Lung microvascular endothelial cell (primary cell): ENCODE measurements at regions not wholly inside any gene's neighbourhood (a gene's known extent, or its start where the extent isn't known, plus 50 kb on each side); places are given as distances from the start of the nearest gene placed in this dataset.
A peak's percentile ranks its signal among the peaks of the same experiment; 100 is the strongest.

Experiments
- DNase-seq, 2 donors: peaks; one replicate each; pipeline versions ENCODE4 v3.0.0 to v3.0.0-alpha.2; 2010; ENCODE audit warnings: low read depth in 2 of 2

DNA sequence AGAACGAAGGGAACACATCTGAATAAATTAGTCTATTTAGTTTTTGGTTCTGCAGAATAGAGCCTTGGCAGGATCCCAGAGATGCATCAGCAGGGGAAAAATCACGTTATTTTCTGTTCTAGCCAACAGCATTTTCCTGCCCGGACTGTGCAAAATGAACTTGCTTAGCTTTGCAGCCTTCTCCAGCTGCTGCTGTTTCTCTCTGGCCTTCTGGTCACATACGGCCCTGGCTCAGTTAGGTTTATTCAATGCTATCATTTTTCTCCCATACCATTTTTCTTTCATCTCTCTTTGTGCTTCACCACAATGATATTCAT lies 110.4 kb upstream of the KL start:
- DNase-seq = peak in 1 of 2 donors; percentile 12

DNA sequence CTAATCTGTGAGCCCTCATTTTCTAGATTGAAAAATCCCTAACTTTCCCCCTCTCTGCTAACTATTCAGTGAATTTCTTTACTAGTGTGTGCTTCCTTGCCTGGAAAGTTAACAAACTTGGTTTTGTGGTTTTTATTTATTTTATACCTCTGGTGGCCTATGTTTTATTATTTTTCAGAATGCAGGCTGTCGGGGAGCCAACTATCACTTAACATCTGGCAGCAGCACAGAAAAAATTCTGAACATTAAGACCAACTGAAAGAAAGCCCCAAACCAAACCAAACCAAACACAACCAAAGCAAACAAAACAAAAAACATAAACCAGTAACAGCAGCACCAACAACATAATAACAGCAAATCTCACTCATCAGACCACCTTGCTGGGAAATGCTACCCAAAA lies 109.0 kb upstream of the KL start:
- DNase-seq = no peak

DNA sequence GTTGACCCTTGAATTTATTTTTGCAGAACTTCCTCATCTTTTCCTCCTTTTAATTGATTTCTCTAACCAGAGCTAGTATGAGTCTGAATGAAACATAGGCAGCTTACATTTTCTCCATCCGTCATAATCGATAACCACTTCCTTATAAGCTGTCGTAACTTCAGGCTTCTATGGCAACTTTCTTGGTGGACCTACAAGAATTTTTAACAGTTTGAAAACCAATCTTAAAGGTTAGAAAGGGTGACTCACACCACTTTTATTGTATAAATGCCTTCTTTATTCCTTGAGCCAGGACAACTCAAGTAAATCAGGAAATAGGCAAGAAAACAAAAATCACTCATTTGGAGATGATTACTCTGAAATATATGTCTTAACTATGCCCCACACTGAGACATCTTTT lies 105.7 kb upstream of the KL start:
- DNase-seq = no peak

DNA sequence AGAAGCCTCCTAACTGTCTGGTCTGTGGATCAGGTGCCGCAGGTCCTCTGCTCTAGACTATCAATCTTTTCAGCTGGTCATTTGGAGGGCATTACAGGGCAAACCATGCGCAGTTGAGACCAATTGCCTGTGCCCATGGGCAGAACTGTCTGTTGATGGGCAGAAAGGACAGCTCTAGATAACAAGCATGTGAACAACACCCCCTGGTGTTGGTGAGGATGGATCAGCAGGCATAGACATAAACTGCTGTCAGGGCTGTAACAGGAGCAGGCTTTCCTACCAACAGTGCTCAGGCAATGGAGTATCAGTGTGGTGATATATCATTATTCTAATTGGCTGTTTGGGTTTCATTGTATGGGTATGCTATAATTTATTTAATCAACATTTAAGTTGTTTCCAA lies 104.7 kb upstream of the KL start:
- peak; percentile 44 to 56 for DNase-seq

DNA sequence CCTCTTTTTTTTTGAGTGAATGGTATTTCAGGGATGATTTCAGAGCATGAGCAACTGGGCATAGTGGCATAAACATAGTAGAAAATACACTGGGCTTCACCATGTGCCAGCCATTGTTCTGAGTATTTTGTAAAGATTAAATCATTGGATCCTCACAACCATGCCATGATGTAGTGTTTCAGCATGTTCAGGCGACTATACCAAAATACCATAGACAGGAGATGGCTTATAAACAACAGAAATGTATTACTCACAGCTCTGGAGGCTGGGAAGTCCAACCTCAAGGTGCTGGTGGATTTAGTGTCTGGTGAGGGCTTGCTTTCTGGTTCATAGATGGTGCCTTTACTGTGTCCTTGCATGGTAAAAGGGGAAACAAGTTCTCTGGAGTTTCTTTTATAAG lies 101.5 kb upstream of the KL start:
- DNase-seq = no peak

DNA sequence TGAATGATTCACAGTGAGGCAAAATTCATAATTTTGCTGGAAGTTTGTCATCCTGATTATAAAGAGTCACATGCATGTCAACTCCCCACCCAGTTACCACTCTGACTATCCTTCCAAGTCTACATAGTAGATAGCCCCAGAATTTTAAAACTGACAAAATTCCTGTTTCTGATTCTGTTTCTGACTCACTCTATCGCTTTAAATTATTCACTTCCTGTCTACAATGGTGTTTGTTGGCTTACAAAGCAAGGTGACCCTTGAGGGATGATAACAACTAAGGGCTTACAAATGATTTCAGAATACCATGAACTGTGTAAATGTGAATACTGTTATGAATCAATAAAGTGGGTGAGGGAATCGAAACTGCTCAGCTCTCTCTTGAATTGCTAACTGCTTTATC lies 98.7 kb upstream of the KL start:
- peak in 1 of 2 donors; percentile 36 for DNase-seq

DNA sequence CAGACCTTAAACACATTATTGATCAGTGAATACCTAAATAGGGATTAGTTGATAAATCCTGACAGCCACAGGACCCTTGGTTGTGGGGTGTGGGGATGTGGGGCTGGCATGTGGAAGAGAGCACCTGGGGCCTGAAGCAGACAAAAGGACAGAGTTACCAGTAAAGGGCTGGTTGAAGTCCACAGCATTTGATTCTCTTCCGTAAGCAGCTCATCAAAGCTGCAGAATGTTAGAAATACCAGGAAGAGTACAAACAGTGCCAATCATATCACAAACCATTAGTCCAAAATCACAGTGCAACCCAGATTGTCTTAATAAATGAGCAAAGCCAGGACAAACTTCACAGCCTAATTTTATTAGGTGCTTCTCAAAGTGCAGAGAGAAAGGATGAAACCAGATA lies 92.5 kb upstream of the KL start:
- DNase-seq = no peak

DNA sequence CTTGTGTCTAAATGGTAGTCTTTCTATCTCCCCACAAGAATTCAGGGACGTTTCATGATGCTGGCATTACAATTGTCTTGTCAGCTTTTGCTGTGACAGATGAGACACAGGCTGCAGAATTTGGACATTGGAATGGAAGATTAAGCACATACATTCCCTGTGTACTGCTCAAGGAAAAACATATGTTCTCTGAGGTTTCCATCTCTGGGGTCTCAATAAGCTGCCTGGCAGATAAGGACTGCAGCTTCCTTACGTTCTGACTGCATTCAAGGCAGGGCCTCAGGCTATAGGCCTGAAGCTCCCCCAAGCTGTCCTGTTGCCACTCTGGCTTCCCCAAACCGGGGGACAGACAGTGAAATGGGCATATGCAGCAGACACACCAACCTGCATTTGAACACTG lies 91.3 kb upstream of the KL start:
- DNase-seq = no peak

DNA sequence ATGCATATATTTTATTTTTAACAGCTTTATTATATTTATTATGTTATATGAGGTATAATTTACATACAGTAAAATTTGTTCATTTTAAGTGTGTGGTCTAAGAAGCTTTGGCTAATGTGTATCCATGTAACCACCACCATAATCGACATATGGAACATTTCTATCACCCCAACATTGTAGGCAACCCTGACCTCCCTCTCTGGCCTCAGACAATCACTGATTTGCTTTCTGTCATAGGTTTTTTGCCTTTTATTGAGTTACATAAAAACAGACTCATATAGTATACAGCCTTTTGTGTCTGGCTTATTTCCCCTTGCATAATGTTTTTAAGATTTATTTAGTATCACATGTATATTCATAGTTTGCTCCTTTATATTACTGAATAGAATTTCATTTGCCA lies 90.7 kb upstream of the KL start:
- no peak for DNase-seq

DNA sequence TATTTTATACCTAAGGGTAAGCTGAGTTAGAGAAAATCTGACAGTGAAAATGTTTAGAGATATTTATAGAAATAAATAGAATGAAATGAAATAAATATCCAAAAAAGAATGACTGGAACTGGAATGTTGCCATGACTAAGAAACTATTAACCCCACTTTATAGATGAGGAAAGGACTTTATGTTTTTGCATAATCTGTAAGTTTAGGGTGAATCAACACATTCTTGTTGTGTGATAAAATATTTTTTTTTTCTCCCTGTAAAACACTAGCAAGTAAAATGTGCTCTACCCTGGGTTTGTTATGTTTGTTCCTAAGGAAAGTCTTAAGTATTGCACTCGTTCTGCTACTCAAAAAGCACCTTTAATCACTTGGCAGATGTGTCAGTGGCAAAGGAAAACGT lies 83.8 kb upstream of the KL start:
- no peak for DNase-seq

DNA sequence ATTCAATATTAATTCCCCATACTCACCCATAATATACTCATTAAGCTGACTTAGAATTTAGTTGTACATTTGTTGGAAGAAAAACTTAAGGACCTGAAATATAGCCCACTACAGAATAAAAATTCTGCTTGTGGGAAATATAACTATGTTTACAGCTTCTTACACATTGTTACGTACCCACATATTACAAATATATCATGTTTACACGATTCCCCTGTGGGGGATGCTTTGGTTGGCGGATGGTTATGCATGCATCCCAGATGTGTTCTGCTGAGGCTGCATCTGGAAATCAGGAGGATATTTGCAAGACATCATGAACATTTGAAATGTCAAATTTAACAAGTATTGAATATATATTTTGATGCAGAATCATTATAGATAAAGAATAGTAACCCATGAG lies 79.5 kb upstream of the KL start:
- no peak for DNase-seq

DNA sequence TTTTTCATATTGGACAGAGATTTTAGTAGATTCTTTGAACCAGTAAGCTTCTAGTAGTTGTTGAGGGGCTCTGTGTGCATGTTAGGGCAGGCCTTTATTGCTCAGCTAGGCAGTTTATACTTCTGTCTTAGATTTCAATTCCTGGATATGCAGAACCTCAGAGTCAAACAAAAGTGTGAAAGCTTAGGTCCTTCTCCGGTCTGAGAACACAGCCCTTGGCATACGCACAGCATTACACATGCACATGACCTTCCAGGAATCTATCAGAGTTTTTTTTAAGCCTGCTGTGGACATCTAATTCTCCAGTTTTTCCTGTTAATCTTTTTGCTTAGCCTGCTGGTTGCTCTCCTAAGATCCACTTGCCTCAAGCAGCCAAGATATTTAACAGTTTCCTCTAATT lies 77.9 kb upstream of the KL start:
- DNase-seq = no peak

DNA sequence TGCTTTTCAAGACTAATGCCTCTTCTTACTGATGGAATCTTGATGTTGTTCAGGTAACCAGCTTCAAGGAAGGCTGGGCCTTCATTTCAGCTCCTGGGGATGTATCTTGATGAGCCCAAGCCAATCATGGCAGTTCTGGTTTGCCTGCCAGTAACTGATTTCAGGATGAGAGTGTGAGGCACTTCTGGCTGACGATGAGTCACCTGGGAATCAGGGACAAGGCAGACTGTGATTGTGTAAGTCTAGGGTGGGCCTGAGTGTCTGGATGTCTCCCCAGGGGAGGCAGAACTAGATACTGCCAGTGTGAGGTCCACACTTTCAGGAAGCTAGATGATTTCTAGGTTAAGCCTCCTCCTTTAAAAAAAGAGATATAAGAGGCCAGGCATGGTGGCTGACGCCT lies 77.3 kb upstream of the KL start:
- DNase-seq = no peak

DNA sequence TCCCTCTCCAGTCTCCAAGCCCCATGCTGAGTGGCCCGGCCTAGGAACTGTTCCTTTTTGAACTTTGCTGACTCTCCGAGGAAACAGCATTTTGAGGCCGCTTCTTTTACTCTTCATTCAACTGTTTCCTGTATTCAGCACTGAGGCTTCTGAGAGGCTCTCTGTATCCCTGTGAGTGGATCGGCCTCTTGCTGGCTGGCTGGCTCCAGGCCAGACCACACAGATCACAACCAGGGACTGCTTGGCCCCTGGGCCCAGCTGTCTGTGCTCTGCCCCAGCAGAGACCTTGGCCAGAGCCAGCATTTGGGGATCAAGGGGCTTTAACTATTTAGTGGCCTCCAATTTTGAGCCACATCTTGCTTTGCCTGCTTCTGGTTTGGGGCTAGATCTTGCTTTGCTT lies 75.6 kb upstream of the KL start:
- peak in 1 of 2 donors; percentile 20 for DNase-seq

DNA sequence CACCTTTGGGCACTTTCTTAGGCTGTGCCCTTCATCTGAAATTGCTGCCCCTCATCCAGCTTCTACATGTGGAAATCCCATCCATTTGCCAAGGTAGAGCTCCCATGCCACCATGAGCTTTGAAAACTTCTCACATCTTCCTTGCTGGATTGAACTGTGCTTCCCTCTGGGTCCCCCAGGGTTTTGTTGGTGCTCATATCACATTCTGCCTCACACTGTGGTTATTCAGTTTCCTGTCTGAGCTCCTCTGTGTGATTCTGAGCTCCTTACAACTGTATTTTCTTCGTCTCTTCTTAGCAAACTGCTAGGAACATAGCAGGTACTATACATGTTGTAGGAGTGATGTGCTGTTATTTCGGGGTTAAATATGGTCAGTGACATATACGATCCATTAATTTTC lies 74.9 kb upstream of the KL start:
- no peak for DNase-seq

DNA sequence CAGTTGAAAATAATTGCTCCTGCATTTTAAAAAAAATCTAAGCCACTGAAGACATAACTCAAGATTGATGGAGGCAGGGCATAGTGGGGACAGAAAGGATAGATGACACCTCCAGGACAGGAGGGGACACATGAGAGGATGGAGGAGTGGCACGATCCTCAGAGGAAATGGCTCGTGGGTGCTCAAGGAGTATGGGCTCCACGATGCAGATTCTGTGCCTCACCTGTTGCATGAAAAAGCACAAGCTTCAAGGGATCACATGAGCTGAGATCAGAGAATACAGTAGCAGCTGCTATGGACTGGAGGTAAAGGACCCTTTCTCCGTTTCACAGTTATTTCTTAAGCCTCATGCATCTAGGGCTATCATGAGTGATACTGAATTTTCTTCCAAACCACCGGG lies 69.7 kb upstream of the KL start:
- no peak for DNase-seq

DNA sequence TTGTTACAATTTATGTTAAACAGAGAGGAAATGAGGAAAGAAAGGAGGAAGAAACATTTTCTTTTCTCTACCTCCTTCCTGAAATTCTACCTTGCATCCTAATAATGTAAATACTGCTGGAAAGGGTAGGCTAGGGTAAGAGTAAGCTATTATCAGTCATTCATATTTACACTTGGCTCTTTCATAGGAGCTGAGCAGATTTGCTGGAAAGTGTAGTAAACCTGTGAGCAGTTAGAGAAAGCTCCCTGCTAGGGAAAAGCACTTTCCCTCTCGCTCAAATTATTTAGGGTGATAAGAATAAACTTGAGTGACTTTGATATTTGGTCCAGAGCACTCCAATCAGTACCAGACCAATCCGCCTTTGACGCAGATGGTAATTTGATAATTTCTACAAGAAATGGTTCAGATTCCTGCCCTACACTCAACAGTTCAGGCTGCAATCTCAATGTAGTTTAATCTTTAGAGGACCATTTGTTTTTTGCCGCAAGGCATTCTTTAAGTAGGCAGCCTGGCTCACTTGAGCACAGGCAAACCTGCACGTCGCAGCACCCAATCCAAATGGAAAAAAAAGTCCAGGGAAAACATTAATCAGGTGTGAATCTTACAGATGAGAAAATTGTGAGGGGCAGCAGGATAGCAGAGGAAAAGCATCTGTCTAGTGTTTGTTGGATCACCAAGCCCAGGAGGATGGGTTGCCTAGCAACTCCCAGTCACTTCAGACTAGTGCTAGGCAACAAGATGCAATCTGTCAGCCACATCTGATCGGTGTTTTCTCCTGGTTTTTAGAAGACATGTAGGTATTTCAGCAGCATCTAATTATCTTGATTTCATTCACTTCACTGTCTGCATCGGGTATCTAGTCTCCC lies 68.6 kb upstream of the KL start:
- DNase-seq = no peak

DNA sequence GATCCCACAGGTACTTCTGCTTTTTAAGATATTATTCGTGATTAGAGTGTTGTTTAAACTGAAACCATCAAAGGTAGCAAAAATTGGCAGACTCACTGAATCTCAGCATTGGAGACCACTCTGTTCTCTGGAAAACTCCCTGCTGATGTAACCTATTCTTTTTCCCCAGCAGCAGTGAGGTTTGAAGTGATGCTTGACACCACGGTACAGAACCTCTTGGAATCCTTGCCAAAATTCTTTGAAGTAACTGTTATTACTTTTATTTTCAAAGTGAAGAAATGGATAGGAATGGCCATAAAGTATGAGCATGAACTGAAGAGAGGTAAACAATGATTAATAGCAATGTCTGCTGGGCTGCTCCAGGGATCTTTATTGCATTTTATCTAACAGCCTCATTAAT lies 66.4 kb upstream of the KL start:
- no peak for DNase-seq

DNA sequence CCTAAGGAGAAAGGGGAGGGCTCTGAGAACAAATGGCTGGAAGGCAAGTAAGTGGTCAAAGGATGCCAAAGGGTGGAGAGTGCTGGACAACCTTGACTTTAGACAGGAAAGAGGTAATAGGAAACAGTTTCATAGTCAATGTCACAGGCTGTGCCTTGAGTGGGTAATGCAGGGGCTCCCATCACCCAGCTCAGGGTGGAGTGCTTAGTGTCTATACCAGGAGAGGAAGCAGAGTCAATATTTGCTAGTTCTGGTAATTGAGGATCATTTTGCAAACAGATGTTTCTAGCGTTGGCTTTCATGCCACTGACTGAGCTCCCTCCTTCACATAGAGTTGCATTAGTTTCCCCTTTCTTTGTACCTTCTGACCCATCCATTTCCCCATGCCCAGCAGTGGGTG lies 64.6 kb upstream of the KL start:
- no peak for DNase-seq

DNA sequence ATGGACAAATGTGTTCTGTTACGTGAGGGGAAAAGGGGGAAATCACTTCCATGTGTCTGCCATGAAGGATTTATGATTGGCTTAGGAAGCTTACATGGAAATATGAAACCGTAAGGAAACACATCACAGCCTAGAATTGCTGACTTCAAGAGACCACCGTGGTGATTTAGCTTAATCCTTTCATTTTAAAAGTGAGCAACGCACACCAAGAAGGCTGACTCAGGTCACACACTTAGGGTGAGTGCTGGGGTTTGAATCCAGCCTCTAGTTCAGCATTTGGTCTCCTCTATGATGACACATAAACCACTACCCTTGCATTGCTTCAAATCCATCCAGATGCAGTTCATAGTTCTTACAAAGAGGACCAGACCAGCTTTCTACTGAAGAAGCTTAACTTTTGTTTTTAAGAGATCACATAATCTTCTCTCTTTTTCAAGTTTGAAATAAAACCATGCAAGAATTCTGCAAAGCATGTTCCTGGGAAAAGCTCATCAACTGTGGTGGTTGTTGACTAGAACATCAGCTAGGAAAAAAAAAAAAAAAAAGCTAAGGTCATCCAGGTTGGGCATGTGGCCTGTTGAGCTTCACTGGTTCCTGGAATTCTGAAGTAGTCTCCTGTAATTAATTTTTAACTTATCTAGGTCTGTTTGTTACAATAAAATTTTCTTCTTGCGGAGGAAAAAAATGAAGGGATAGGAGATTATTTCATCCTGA lies 60.2 kb upstream of the KL start:
- no peak for DNase-seq

DNA sequence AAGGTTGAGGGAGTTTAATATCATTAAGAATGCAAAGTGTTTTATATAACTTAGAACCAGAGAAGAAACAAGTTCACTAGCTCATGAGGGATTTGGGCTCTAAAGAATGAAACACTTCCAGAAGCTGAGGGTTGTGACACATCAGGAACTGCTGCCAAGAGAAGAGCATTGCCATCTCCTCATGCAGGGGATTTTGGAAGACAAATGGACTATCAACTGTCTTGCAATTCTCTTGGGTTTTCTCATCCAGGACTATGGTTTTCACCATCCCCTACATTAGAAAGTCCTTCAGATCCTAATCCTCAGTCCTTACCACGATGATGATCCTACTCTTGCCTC lies 59.7 kb upstream of the KL start:
- no peak for DNase-seq

DNA sequence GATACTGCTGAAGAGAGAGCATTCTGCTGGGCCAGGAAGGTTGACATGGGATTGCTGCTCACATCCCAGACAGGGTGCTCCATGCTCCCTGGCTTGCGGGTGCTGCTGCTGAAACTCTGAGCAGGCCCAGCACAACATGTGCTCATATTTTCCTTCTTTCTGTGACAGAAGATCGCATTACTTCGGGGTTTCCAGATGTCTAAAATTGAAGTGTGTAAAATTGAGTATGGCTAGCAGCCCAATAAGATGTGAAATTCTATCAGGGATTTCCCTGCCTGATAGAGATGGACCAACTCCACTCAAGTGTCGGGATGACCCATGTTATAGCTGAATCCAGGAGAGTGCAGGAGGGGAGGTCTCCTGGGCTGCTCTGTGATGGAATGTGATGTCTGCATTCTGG lies 55.6 kb upstream of the KL start:
- no peak for DNase-seq

DNA sequence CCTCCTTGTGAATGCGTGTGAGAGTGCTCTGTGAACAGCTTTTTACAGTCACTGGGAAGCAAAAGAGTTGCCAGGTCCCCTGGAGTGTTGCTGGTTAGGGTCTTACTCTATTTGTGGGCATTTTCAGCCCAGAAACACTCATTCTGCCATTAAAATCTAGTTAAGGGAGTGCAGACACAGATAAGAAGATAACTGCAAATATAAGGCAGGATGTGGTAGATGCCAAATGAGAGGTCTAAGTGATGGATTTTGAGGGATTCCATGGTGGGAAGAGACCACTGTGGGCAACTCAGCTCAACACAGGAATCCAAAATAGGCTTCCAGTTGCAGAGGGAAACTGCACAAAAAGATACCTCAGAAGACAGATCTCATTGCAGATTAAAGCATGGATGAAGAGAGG lies 54.5 kb upstream of the KL start:
- DNase-seq = no peak

DNA sequence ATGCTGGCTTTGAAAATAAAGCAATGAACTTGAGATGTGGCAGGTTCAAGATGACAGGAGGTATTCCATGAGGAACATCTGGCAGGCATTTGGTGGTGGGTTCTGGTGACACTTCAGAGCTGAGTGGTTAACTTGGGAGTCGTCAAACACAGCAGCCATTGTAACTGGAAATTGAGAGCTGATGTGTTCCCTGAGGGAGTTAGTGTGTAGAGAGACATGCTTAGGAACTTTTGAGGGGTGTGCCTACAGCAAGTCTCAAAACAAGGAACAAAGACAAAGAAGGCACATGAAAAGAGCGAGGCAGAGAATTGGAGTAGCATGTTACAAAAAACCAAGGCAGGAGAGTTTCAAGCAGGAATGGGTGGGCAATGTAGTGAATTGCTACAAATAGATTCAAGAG lies 53.9 kb upstream of the KL start:
- no peak for DNase-seq
